Activated B cell treated with CpG ODN at 0.5 μM for 24 hours (primary cell): ENCODE measurements at regions not wholly inside any gene's neighbourhood (a gene's known extent, or its start where the extent isn't known, plus 50 kb on each side); places are given as distances from the start of the nearest gene placed in this dataset.

ENCODE experiments used
- ATAC-seq: fragments of 200-7000 bp; cut with Tn5 transposase; one replicate; pipeline ENCODE4 v1.10.0; 2021; ENCODE audit warnings: low read depth, mild to moderate bottlenecking, moderate library complexity
- CTCF ChIA-PET: fragments of 350-600 bp; sonication (Branson Sonifier 250); formaldehyde crosslinking; loops from one replicate; lab custom pipeline; 2021; ENCODE audit warnings: antibody characterized with exemption; lab: Charles Lee
- POLR2A ChIA-PET: fragments of 350-600 bp; sonication (Branson Sonifier 250); formaldehyde crosslinking; loops from one replicate; lab custom pipeline; 2021; ENCODE audit warnings: antibody characterized with exemption; lab: Charles Lee
- DNase-seq: peaks from one replicate; pipeline ENCODE4 v3.0.0; 2022
- H3K27ac Mint-ChIP-seq: one replicate; pipeline ENCODE4 v1.8.0; 2020; ENCODE audit warnings: mixed read lengths
- H3K27me3 Mint-ChIP-seq: one replicate; pipeline ENCODE4 v1.8.0; 2021; ENCODE audit warnings: mixed read lengths
- H3K36me3 Mint-ChIP-seq: one replicate; pipeline ENCODE4 v1.8.0; 2021; ENCODE audit warnings: low read depth, mixed read lengths
- H3K4me1 Mint-ChIP-seq: one replicate; pipeline ENCODE4 v1.8.0; 2021; ENCODE audit warnings: mixed read lengths
- H3K4me3 Mint-ChIP-seq: one replicate; pipeline ENCODE4 v1.8.0; 2020; ENCODE audit warnings: mild to moderate bottlenecking, mixed read lengths
- H3K9me3 Mint-ChIP-seq: one replicate; pipeline ENCODE4 v1.8.0; 2020; ENCODE audit warnings: mixed read lengths
- intact Hi-C: fragments of 100-400 bp; cut with micrococcal nuclease; formaldehyde crosslinking; loops from one replicate; pipeline ENCODE4 v1.15.1; 2024
- TF ChIP-seq, protein P1 (sequence below): fragments of 200-600 bp; IDR thresholded peaks from one replicate; pipeline ENCODE4 v1.8.0; 2022; ENCODE audit warnings: antibody characterized with exemption, mild to moderate bottlenecking

DNA sequence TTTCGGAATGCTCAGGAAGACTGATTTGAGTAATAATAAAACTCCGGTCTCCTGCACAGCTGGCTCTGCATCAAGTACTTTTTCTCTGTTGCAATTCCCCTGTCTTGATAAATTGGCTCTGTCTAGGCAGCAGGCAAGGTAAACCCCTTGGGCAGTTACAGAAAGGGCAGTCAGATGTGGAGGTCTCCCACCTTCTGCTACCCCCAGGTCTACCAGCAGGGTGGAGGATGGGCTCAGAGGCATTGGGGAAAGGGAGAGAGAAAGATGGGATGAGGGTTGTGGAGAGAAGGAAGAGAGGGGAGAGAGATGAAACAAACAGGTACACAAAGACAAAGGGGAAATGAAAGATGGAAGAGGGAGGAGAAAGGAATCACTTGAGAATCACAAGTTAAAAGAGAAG is 156.8 kb downstream of the MIS18A start:
- Mint-ChIP-seq H3K27ac (no peak overlapping the region), H3K36me3 (no peaks in the 10 kb centered on the region), H3K4me3 (no peak overlapping the region), H3K9me3 (peaks cover 6% of the 10 kb centered on the region), H3K27me3 (peaks cover 5% of the 10 kb centered on the region), H3K4me1 (no peaks in the 10 kb centered on the region)
- intact Hi-C loops, result no loop called here
- CTCF ChIA-PET, result no interaction called here
- no peak for ATAC-seq
- DNase-seq, result no peak
- POLR2A ChIA-PET, result no interaction called here
- TF ChIP-seq, protein P1, sequence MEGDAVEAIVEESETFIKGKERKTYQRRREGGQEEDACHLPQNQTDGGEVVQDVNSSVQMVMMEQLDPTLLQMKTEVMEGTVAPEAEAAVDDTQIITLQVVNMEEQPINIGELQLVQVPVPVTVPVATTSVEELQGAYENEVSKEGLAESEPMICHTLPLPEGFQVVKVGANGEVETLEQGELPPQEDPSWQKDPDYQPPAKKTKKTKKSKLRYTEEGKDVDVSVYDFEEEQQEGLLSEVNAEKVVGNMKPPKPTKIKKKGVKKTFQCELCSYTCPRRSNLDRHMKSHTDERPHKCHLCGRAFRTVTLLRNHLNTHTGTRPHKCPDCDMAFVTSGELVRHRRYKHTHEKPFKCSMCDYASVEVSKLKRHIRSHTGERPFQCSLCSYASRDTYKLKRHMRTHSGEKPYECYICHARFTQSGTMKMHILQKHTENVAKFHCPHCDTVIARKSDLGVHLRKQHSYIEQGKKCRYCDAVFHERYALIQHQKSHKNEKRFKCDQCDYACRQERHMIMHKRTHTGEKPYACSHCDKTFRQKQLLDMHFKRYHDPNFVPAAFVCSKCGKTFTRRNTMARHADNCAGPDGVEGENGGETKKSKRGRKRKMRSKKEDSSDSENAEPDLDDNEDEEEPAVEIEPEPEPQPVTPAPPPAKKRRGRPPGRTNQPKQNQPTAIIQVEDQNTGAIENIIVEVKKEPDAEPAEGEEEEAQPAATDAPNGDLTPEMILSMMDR, result no peak

DNA sequence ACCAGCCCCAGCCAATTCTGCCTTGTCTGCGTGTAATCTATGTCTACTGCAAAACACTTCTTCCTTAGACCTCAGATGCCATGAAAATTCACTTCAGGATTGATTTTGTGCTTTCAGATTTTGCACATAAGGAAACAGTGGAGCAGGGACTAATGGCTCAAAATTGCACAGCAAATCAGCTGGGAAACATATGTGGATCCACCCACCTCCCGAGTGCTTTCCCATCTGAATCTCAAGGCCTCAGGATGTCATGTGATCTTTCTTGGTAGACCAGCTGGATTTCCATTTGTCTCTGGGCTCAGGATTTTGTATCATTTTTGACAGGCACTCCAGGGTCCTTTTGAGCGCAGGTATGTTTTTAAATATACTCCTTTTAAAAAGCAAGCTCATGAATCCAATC is 158.6 kb downstream of the MIS18A start:
- Mint-ChIP-seq H3K9me3 (peaks cover 6% of the 10 kb centered on the region), H3K27me3 (peaks cover 2% of the 10 kb centered on the region), H3K36me3 (no peaks in the 10 kb centered on the region), H3K27ac (no peak overlapping the region), H3K4me1 (no peaks in the 10 kb centered on the region), H3K4me3 (no peak overlapping the region)
- ATAC-seq (no peak), DNase-seq (no peak)
- ChIA-PET POLR2A (no interaction called here), CTCF (no interaction called here)
- intact Hi-C loops, result no loop called here
- TF ChIP-seq, protein P1, result no peak

DNA sequence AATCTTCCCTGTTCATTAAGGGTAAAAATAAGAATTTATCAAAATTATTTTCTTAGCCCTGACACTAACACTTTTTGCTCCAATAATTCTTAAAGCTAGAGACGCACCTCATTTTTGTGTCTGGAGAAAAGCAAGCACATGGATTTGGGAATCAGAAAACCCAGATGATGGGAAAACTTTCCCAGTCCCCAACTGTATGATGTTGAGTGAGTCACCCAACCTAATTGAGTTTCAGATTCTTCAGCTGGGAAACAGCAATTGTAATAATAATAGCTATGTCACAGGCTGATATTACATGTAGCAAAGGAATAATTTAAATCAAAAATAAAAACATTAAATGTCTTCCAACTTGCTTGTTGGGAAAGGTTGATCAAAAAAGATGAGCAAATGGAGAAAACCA is 159.0 kb downstream of the MIS18A start:
- peaks cover 6% of the 10 kb centered on the region for H3K9me3 Mint-ChIP-seq
- POLR2A ChIA-PET, result no interaction called here
- TF ChIP-seq, protein P1, result no peak
- no peaks in the 10 kb centered on the region for H3K36me3 Mint-ChIP-seq
- ATAC-seq (no peak), DNase-seq (no peak)
- H3K4me1 Mint-ChIP-seq, result no peaks in the 10 kb centered on the region
- intact Hi-C loops, result no loop called here
- CTCF ChIA-PET, result no interaction called here
- peaks cover 4% of the 10 kb centered on the region for H3K27me3 Mint-ChIP-seq
- no peak overlapping the region for H3K27ac Mint-ChIP-seq
- H3K4me3 Mint-ChIP-seq, result no peak overlapping the region

DNA sequence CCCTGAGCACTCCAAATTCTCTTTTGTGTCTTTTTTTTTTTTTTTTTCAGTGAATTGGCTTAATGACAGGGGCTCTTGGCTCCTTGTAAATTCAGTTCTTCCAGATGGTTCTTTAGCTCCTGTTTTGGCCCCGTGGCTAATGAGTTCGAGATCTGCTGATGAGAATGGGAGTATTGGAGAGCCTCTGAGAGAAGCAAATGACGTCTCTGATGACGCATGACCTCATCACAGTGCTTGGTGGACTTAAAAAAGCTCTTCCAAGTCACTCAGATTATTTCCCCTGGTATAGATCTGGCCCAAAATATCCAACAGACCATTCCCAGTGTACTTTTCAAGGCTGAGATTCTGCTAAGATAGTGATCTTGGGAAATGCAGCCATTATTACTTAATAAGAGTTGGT is 159.5 kb downstream of the MIS18A start:
- intact Hi-C loops, result no loop called here
- ATAC-seq (no peak), DNase-seq (no peak)
- H3K4me3 Mint-ChIP-seq, result no peak overlapping the region
- peaks cover 4% of the 10 kb centered on the region for H3K27me3 Mint-ChIP-seq
- no peak overlapping the region for H3K27ac Mint-ChIP-seq
- H3K4me1 Mint-ChIP-seq, result no peaks in the 10 kb centered on the region
- TF ChIP-seq, protein P1, result no peak
- ChIA-PET CTCF (no interaction called here), POLR2A (no interaction called here)
- no peaks in the 10 kb centered on the region for H3K36me3 Mint-ChIP-seq
- H3K9me3 Mint-ChIP-seq, result peaks cover 6% of the 10 kb centered on the region

DNA sequence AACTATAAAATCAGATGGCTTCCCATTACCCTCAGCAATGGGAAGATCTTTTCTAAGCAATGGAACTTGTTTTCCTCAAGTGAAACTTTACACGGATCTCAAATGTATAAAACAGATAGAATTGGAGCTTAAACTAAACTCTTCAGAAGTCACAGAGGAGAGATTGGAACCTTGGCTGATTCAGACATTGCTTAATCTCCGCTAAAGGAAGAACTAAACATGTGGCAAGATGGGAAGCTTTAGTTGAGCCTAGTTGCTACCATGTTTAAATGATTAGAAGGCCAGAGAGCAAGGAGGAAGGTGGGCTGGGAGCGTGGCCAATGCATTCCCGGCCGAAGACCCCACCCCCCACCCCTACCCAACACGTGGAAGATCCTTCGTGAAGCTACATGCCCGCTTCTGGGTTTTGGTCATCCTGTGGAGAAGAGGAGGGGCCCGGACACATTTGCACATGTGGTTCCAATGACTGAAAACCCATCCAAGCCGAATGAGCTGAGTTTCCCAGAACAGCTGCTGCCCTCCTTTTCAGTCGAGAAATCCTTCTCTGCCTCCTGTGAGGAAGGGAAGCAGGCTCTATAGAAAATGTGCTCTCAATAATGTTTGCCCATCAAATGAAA is 164.3 kb downstream of the MIS18A start:
- intact Hi-C loops, result no loop called here
- peaks cover 6% of the 10 kb centered on the region for H3K27me3 Mint-ChIP-seq
- TF ChIP-seq, protein P1, result no peak

More for the DNA sequence above, 164.3 kb downstream of the MIS18A start:
- Mint-ChIP-seq H3K4me3 (no peak overlapping the region), H3K4me1 (no peaks in the 10 kb centered on the region), H3K36me3 (no peaks in the 10 kb centered on the region), H3K27ac (no peak overlapping the region), H3K9me3 (no peaks in the 10 kb centered on the region)
- ChIA-PET POLR2A (no interaction called here), CTCF (no interaction called here)
- DNase-seq (no peak), ATAC-seq (no peak)
